Endothelial cell of umbilical vein (primary cell): ENCODE measurements at regions not wholly inside any gene's neighbourhood (a gene's known extent, or its start where the extent isn't known, plus 50 kb on each side); places are given as distances from the start of the nearest gene placed in this dataset.

Experiments
- CTCF ChIP-seq, 2 donors: IDR thresholded peaks; 1 replicate in 1 of 2; 2 replicates in 1 of 2; pipeline ENCODE4 v1.5.1; 2011; ENCODE audit warnings: low read length in 2 of 2, mild to moderate bottlenecking in 2 of 2, moderate library complexity in 2 of 2, control low read depth in 1 of 2, inconsistent platforms in 1 of 2, low read depth in 1 of 2; ENCODE audit not compliant: insufficient read depth in 1 of 2; ENCODE audit errors: extremely low read depth in 1 of 2
- JUN ChIP-seq: IDR thresholded peaks from 2 replicates; pipeline ENCODE4 v1.6.1; 2011; ENCODE audit warnings: borderline replicate concordance, low read depth; ENCODE audit not compliant: insufficient read length, insufficient read depth
- POLR2A ChIP-seq: IDR thresholded peaks from 2 replicates; pipeline ENCODE4 v1.6.1; 2012; ENCODE audit warnings: low read depth, mild to moderate bottlenecking, control low read depth, low read length
- POLR2AphosphoS5 ChIP-seq: IDR thresholded peaks from 2 replicates; pipeline ENCODE4 v1.6.1; 2012; ENCODE audit warnings: low read depth, mild to moderate bottlenecking, control low read depth, low read length, moderate library complexity; ENCODE audit not compliant: insufficient read depth

- no peak for TF ChIP-seq CTCF (IDR thresholded peaks at IDR 0.05; ENCODE audit: extremely low read depth in 1 of 2, insufficient read depth in 1 of 2, low read depth in 1 of 2, low read length in 2 of 2)
- no peak for TF ChIP-seq JUN
- TF ChIP-seq POLR2A, result no peak
- no peak for TF ChIP-seq POLR2AphosphoS5
Observed at GRCh38 chr2:217673627-217674026, 329.2 kb downstream of the TNS1 start.
